IPS DF 4.7 (cell line): ENCODE measurements at regions not wholly inside any gene's neighbourhood (a gene's known extent, or its start where the extent isn't known, plus 50 kb on each side); places are given as distances from the start of the nearest gene placed in this dataset.

Experiments used
- DNase-seq: peaks from one replicate; pipeline ENCODE4 v3.0.0-alpha.2; 2013; ENCODE audit warnings: low spot score; ENCODE audit errors: extremely low read depth

DNA sequence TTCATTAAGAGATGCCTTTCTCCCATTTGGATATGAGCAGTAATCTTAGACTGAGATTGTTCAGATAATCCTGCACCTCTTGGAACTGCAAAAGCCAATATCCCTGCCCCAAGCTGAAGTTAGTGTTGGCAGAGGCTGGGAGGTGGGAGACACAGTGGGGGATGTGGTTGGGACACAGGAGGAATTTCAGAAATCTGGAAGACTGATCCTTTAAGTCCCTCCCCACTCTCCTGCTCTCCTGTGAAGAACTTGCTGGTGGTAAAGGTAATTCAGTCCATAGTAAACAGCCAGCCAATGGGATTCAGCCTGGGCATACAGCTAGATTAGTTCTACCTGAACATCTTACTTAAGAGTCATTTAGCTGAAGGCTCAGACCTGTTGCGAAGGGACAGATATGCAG lies 50.0 kb upstream of the TMEM178A start:
- DNase-seq, result no peak
